HG02623 (cell line): ENCODE measurements at regions not wholly inside any gene's neighbourhood (a gene's known extent, or its start where the extent isn't known, plus 50 kb on each side); places are given as distances from the start of the nearest gene placed in this dataset.

Experiments used
- ATAC-seq: cut with Tn5 transposase; IDR thresholded peaks from one replicate; pipeline ENCODE4 v1.9.1; 2021; ENCODE audit warnings: moderate library complexity; ENCODE audit not compliant: unreplicated experiment

GRCh38 chr5:121704291-121704690, 147.4 kb upstream of the FTMT start:
- no peak for ATAC-seq

GRCh38 chr5:121706686-121707085, 145.0 kb upstream of the FTMT start:
- ATAC-seq, result no peak

GRCh38 chr5:121707178-121707577, 144.5 kb upstream of the FTMT start:
- ATAC-seq, result no peak

- no peak for ATAC-seq
These were observed 140.3 kb upstream of the FTMT start for GRCh38 chr5:121711416-121711815.

GRCh38 chr5:121719255-121719654, 132.4 kb upstream of the FTMT start:
- ATAC-seq, result no peak

GRCh38 chr5:121725450-121725849, 126.2 kb upstream of the FTMT start:
- ATAC-seq, result no peak

GRCh38 chr5:121726991-121727390, 124.7 kb upstream of the FTMT start:
- no peak for ATAC-seq

GRCh38 chr5:121731377-121731776, 120.3 kb upstream of the FTMT start:
- ATAC-seq, result no peak

- ATAC-seq, result no peak
These were observed 116.1 kb upstream of the FTMT start for GRCh38 chr5:121735618-121736017.

GRCh38 chr5:121737120-121737519, 114.6 kb upstream of the FTMT start:
- ATAC-seq, result no peak

GRCh38 chr5:121741156-121741555, 110.5 kb upstream of the FTMT start:
- ATAC-seq, result no peak

- ATAC-seq, result no peak
These were observed 107.1 kb upstream of the FTMT start for GRCh38 chr5:121744577-121744976.

- no peak for ATAC-seq
These were observed 106.3 kb upstream of the FTMT start for GRCh38 chr5:121745407-121745806.

GRCh38 chr5:121746763-121747162, 104.9 kb upstream of the FTMT start:
- ATAC-seq, result no peak

- no peak for ATAC-seq
These were observed 103.0 kb upstream of the FTMT start for GRCh38 chr5:121748686-121749085.

- ATAC-seq, result no peak
These were observed 99.5 kb upstream of the FTMT start for GRCh38 chr5:121752149-121752548.

GRCh38 chr5:121755266-121755665, 96.4 kb upstream of the FTMT start:
- no peak for ATAC-seq

GRCh38 chr5:121757753-121758152, 93.9 kb upstream of the FTMT start:
- no peak for ATAC-seq

- ATAC-seq, result no peak
These were observed 93.1 kb upstream of the FTMT start for GRCh38 chr5:121758615-121759014.

GRCh38 chr5:121762426-121762825, 89.3 kb upstream of the FTMT start:
- ATAC-seq, result no peak

GRCh38 chr5:121763665-121764064, 88.0 kb upstream of the FTMT start:
- ATAC-seq, result no peak

GRCh38 chr5:121780406-121780805, 71.3 kb upstream of the FTMT start:
- ATAC-seq, result no peak

- no peak for ATAC-seq
These were observed 68.0 kb upstream of the FTMT start for GRCh38 chr5:121783700-121784099.

- no peak for ATAC-seq
These were observed 57.9 kb upstream of the FTMT start for GRCh38 chr5:121793791-121794190.
